OCI-LY1 (cell line): ENCODE measurements at regions not wholly inside any gene's neighbourhood (a gene's known extent, or its start where the extent isn't known, plus 50 kb on each side); places are given as distances from the start of the nearest gene placed in this dataset.

Experiments used
- H2AFZ ChIP-seq: fragments of 200-600 bp; sonication (generic), shearing (Covaris generic); 2 replicates; pipeline ENCODE4 v1.6.0; 2014; ENCODE audit warnings: antibody characterized with exemption, mild to moderate bottlenecking, low read length
- H3F3A ChIP-seq: fragments of 200-600 bp; sonication (generic), shearing (Covaris generic); 2 replicates; pipeline ENCODE4 v1.6.0; 2014; ENCODE audit warnings: mild to moderate bottlenecking, antibody characterized with exemption, low read length, moderate library complexity; ENCODE audit not compliant: insufficient read depth
- H3K27ac ChIP-seq: fragments of 200-600 bp; sonication (generic); 2 replicates; pipeline ENCODE4 v1.5.1; 2014; ENCODE audit warnings: low read length, mixed run types, mild to moderate bottlenecking, low read depth; ENCODE audit not compliant: poor library complexity, severe bottlenecking
- H3K27me3 ChIP-seq: fragments of 200-600 bp; sonication (generic); 2 replicates; pipeline ENCODE4 v1.6.0; 2014; ENCODE audit warnings: antibody characterized with exemption, mild to moderate bottlenecking, low read length, moderate library complexity; ENCODE audit not compliant: insufficient read depth
- H3K36me3 ChIP-seq: fragments of 200-600 bp; sonication (generic); 2 replicates; pipeline ENCODE4 v1.6.1; 2014; ENCODE audit warnings: mild to moderate bottlenecking, antibody characterized with exemption, low read length, moderate library complexity, mixed read lengths; ENCODE audit not compliant: insufficient read depth
- H3K4me1 ChIP-seq: fragments of 200-600 bp; sonication (generic); 2 replicates; pipeline ENCODE4 v1.5.1; 2014; ENCODE audit warnings: mild to moderate bottlenecking, low read length, moderate library complexity; ENCODE audit not compliant: insufficient read depth, severe bottlenecking
- H3K4me2 ChIP-seq: fragments of 200-600 bp; sonication (generic), shearing (Covaris generic); 2 replicates; pipeline ENCODE4 v1.6.1; 2014; ENCODE audit warnings: low read length
- H3K4me3 ChIP-seq: fragments of 200-600 bp; sonication (generic); 2 replicates; pipeline ENCODE4 v1.5.1; 2014; ENCODE audit warnings: low read length, low read depth, mild to moderate bottlenecking, mixed read lengths; ENCODE audit not compliant: poor library complexity, severe bottlenecking
- H3K79me2 ChIP-seq: fragments of 200-600 bp; shearing (Covaris generic); 2 replicates; pipeline ENCODE4 v1.6.1; 2016; ENCODE audit warnings: mixed run types, low read length, mixed read lengths; ENCODE audit not compliant: insufficient read depth
- H3K9ac ChIP-seq: fragments of 200-600 bp; sonication (generic), shearing (Covaris generic); 2 replicates; pipeline ENCODE4 v1.6.1; 2014; ENCODE audit warnings: mild to moderate bottlenecking, low read length, mixed read lengths
- H3K9me2 ChIP-seq: fragments of 200-600 bp; sonication (generic), shearing (Covaris generic); 2 replicates; pipeline ENCODE4 v1.6.1; 2014; ENCODE audit warnings: low read depth, mild to moderate bottlenecking, low read length, mixed read lengths
- H3K9me3 ChIP-seq: fragments of 200-600 bp; shearing (Covaris generic); 2 replicates; pipeline ENCODE4 v1.6.1; 2014; ENCODE audit warnings: low read length, mixed read lengths
- H4K20me1 ChIP-seq: fragments of 200-600 bp; sonication (generic), shearing (Covaris generic); 2 replicates; pipeline ENCODE4 v1.6.0; 2016; ENCODE audit warnings: mild to moderate bottlenecking, low read length; ENCODE audit not compliant: insufficient read depth
- EZH2 ChIP-seq: fragments of 200-600 bp; sonication (generic), shearing (Covaris generic); IDR thresholded peaks from 2 replicates; pipeline ENCODE4 v1.8.0; 2017; ENCODE audit warnings: borderline replicate concordance, mixed run types, mild to moderate bottlenecking, antibody characterized with exemption, low read length, moderate library complexity, mixed read lengths
- TF ChIP-seq, protein P1 (sequence below): fragments of 200-600 bp; sonication (generic), shearing (Covaris generic); IDR thresholded peaks from 2 replicates; pipeline ENCODE4 v1.5.1; 2017; ENCODE audit warnings: mild to moderate bottlenecking, antibody characterized with exemption, low read length, moderate library complexity, mixed read lengths

DNA sequence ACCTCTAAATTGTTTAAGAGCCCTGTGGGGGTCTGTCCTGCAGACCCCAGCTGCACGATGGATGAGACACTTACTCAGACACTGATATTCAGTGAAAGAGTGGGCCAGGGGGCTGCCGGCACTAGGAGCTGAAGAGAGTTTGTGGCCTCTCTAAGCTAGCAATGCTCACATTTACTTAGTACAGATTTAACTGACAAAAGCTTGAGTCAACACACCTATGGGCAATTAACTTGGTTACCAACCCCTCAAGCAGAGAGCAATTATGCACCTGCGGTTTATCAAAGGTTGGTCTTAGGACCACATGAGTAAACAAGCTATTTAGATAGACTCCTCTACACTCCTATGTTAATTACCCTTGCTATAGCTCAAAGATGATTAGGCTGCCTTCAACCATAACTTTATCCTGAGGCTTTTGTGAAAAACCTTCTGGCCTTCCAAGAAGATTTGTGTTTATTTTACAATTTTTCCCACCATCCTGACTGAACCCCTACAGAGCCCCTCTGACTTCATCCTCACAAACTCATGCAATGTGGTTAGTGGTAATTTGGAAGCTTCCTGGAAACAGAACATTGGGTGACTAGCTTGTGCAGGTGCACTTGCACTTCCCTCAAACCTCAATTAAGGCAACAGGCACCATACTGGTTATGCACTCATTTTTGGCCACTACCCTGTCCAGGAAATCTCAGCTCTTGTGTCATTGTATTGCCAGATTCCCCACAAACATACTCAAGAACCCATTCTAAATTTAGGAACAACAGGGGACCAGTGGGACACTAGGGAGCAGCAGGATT lies 234.4 kb upstream of the ITM2A start:
- Histone ChIP-seq H3K36me3 (no peaks in the 10 kb centered on the region), H3K9ac (no peak overlapping the region)

DNA sequence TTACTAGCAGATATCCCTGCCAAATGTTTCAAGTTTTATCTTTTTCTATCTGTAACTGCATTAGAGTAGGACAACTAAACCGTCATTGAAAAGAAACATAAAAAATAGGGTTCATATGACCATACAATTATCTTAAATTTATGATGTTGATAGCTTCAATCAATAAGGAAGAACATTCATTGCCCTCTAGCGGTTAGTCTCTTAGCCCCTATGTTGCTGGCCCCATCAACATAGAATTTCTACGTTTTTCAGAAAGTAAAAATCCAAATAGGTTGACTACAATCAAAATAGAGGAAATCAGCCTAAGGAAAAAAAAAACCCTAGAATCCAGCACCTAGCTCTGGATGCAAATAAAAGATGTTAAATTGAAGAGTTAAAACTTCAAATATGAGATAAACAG lies 225.1 kb upstream of the ITM2A start:
- H3K4me3 ChIP-seq = no peak overlapping the region
- H3K79me2 ChIP-seq = no peaks in the 10 kb centered on the region
- no peaks in the 10 kb centered on the region for H3K36me3 ChIP-seq
- H3K4me2 ChIP-seq = no peak overlapping the region
- H2AFZ ChIP-seq = no peak overlapping the region
- H3F3A ChIP-seq = no peaks in the 10 kb centered on the region
- H3K9ac ChIP-seq = no peak overlapping the region
- H3K27ac ChIP-seq = no peak overlapping the region
- H3K27me3 ChIP-seq = no peaks in the 10 kb centered on the region
- H3K9me2 ChIP-seq = no peaks in the 10 kb centered on the region
- no peaks in the 10 kb centered on the region for H3K4me1 ChIP-seq
- H4K20me1 ChIP-seq = no peaks in the 10 kb centered on the region
- H3K9me3 ChIP-seq = no peaks in the 10 kb centered on the region
- TF ChIP-seq, protein P1, sequence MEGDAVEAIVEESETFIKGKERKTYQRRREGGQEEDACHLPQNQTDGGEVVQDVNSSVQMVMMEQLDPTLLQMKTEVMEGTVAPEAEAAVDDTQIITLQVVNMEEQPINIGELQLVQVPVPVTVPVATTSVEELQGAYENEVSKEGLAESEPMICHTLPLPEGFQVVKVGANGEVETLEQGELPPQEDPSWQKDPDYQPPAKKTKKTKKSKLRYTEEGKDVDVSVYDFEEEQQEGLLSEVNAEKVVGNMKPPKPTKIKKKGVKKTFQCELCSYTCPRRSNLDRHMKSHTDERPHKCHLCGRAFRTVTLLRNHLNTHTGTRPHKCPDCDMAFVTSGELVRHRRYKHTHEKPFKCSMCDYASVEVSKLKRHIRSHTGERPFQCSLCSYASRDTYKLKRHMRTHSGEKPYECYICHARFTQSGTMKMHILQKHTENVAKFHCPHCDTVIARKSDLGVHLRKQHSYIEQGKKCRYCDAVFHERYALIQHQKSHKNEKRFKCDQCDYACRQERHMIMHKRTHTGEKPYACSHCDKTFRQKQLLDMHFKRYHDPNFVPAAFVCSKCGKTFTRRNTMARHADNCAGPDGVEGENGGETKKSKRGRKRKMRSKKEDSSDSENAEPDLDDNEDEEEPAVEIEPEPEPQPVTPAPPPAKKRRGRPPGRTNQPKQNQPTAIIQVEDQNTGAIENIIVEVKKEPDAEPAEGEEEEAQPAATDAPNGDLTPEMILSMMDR = peak; percentile 33
- TF ChIP-seq EZH2 = no peak

More for the DNA sequence above, 234.4 kb upstream of the ITM2A start:
- H3K4me3 ChIP-seq = no peak overlapping the region
- H4K20me1 ChIP-seq = no peaks in the 10 kb centered on the region
- H3K27ac ChIP-seq = no peak overlapping the region
- no peaks in the 10 kb centered on the region for H3K27me3 ChIP-seq
- no peak overlapping the region for H3K4me2 ChIP-seq
- TF ChIP-seq EZH2 = no peak
- TF ChIP-seq, protein P1 = no peak
- no peaks in the 10 kb centered on the region for H3K9me3 ChIP-seq
- no peaks in the 10 kb centered on the region for H3K79me2 ChIP-seq
- no peaks in the 10 kb centered on the region for H3K9me2 ChIP-seq
- H3F3A ChIP-seq = no peaks in the 10 kb centered on the region
- no peak overlapping the region for H2AFZ ChIP-seq
- no peaks in the 10 kb centered on the region for H3K4me1 ChIP-seq

DNA sequence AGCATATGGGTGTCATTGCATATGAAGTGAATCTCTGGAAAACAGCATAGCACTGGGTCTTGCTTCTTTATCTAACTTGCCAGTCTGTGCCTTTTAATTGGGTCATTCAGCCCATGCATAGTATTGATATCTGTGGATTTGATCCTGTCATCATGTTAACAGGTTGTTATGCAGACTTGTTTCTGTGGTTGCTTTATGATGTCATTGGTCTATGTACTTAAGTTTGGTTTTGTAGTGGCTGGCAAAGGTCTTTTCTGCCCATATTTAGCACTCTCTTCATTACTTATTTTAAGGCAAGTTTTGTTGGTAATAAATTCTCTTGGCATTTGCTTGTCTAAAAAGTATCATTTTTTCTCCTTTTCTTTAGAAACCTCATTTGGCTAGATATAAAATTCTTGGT lies 221.1 kb upstream of the ITM2A start:
- no peaks in the 10 kb centered on the region for H3K9me3 ChIP-seq
- no peak overlapping the region for H3K4me2 ChIP-seq
- no peak overlapping the region for H2AFZ ChIP-seq
- H3K4me3 ChIP-seq = no peak overlapping the region
- no peaks in the 10 kb centered on the region for H3K4me1 ChIP-seq
- no peaks in the 10 kb centered on the region for H3K9me2 ChIP-seq
- no peaks in the 10 kb centered on the region for H3K27me3 ChIP-seq
- no peak overlapping the region for H3K27ac ChIP-seq
- no peaks in the 10 kb centered on the region for H3K79me2 ChIP-seq
- TF ChIP-seq EZH2 = no peak
- TF ChIP-seq, protein P1 = no peak
- H3F3A ChIP-seq = no peaks in the 10 kb centered on the region
- H3K9ac ChIP-seq = no peak overlapping the region
- no peaks in the 10 kb centered on the region for H4K20me1 ChIP-seq
- H3K36me3 ChIP-seq = no peaks in the 10 kb centered on the region
